GM18507 (cell line): ENCODE measurements at regions not wholly inside any gene's neighbourhood (a gene's known extent, or its start where the extent isn't known, plus 50 kb on each side); places are given as distances from the start of the nearest gene placed in this dataset.
"Not testable (repeated sequence)": the region's sequence is repeated elsewhere in the genome, so short reads cannot be mapped to it uniquely, and the experiment has no call there.

ENCODE experiments used
- DNase-seq: peaks from one replicate; pipeline ENCODE4 v3.0.0; 2011; ENCODE audit warnings: low read depth; ENCODE audit not compliant: insufficient read length; ENCODE audit errors: extremely low spot score
- FAIRE-seq: peaks from 2 replicates; lab custom pipeline; 2011; peaks lifted over from hg19 to GRCh38; lab: Jason Lieb, UNC

DNA sequence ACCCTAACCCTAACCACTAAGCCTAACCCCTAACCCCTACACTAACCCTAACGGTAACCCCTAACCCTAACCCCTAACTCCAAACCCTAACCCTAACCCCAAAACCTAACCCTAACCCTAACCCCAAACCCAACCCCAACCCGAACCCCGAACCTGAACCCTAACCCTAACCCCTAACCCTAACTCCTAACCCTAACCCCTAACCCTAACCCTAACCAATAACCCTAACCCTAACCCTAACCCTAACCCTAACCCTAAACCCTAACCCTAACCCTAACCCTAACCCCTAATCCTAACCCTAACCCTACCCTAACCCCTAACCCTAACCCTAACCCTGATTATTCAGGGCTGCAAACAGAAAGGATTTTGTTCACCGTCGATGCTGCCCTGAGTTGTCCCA is 144.6 kb upstream of the DUSP22 start:
- FAIRE-seq, DNase-seq: not testable (repeated sequence)

DNA sequence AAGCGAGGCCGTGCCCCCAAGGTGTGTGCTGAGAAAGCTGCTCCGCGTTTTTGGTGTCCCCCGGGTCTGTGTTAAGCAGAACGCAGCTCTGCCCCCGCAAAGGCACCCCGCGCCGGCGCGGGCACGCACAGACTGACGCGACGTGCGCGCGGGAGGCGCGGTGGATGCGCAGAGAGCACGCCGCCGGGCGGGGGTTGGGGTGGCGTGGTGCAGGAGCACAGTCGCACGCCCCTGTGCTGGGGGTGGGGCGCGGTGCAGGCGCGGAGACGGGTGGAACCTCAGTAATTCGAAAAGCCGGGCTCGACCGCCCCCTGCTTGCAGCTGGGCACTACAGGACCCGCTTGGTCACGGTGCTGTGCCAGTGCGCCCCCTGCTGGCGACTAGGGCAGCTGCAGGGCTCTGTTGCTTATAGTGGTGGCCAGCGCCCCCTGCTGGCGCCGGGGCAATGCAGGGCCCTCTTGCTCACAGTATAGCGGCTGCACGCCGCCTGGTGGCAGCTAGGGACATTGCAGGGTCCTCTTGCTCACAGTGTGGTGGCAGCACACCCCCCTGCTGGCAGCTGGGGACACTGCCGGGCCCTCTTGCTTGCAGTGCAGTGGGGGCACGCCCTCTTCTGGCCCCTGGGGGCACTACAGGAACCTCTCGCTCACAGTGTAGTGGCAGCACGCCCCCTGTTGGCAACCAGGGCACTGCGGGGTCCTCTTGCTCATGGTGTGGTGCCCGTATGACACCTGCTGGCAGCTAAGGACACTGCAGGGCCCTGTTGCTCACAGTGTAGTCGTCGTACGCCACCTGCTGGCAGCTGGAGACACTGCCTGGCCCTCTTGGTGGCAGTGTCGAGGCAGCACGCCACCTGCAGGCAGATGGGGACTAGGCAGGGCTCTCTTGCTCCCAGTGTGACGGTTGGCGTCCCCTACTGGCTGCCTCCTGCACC is 144.0 kb upstream of the DUSP22 start:
- DNase-seq: not testable (repeated sequence)

DNA sequence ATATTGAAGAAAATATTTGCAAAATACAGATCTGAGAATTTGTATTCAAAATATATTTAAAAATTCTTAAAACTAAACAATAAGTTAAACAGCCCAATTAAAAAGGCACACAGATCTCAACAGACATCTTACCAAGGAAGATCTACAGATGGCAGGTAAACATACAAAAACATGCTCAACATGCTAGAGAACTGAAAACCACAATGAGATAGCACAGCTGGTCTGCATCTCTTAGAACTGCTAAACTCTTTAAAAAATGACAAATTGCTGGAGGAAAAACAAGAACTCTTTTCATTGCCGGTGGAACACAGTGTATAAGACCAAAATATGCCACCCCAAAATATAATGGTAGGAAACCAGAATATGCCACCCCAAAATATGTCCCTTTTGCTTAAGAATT is 142.1 kb upstream of the DUSP22 start:
- DNase-seq, FAIRE-seq: not testable (repeated sequence)

More for the DNA sequence above, 144.0 kb upstream of the DUSP22 start:
- not testable (repeated sequence) for FAIRE-seq

DNA sequence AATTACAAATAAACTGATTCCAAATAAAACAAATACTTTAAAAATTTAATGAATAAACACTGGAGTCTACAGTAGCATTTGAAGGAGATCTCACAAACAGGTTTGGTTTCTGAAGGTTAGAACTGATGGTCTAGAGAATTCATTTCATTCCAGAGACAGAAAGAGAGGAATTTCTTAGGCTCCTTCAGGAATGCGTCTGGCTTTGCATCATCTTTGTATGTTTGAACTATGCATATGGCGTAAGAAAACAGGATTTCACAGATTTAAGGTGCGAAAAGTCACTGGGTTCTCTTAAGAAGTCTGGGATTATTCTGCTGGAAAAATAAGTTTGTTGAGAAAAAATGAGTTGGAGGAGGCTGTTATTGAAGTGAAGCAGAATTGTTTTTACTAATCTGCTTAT is 139.9 kb upstream of the DUSP22 start:
- not testable (repeated sequence) for FAIRE-seq, DNase-seq

DNA sequence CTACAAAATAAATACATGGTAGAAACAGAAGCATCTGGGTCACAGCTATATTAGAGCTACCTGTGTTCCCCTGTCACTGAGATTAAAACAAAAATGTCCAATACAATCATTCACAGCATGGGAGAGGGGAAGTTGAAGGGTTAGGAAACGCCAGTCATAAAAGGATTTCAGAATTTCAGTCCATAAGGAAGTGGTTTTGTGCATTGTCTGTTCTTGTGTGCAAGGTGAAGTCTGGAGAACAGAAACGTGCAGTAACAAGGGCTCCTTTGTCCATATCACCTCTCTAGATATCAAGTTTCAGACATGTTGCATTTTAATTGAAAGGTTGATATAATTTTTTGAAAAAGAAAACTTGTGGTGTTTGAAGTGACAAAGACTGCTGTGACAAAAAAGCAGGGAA is 139.3 kb upstream of the DUSP22 start:
- peak; percentile 31 for FAIRE-seq
- DNase-seq: not testable (repeated sequence)

DNA sequence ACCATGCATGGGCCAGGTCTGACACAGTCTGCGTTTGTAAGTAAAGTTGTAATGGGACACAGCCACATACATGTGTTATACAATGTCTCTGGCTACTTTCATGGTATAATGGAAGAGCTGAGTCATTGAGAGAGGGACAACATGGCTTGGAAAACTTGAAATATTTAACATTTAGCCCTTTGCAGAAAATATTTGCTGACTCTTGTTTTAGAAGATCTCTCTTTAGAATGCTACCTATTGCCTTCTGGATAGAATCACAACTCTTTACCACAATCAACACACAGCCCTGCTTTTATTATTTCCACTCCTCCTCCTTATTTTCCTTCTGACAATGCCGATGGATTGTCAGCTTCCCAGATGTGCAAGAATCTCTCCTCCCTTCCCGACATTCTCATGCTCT is 138.4 kb upstream of the DUSP22 start:
- not testable (repeated sequence) for FAIRE-seq, DNase-seq

DNA sequence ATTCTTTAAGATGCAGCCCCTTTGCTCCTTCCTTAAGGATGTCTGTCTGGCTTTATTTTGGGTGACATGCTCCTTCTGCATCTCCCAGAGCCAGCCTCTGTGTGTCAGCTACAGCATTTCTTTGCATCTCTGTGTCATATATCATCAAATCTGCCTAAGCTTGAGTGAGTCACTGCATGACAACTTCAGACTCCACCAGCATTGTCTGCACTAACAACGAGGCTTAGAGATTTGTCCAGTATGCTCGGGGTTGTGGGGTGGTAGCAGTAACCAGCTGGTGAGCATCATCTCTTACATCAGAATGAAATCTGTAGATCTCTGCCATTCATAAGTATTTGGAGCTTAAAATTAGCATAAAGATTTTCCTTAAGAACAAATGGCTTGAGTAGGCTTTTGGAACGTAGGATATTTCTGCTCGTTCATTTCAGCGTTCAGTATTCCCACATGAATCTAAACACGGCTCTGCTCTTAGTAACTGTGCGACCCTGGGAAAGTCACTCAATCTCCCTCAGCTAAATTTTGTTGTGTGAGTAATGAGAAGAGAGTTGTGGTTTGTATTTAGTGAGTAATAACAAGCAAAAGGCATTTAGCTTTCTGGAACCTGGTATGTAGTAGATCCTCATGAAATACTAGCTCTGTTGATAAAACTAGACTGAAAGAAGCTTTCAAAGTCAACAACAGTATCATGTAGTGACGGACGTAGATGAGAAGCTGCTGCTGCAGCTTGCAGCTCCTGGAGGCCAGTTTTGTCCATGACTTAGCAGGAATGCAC is 137.8 kb upstream of the DUSP22 start:
- FAIRE-seq, DNase-seq: not testable (repeated sequence)

DNA sequence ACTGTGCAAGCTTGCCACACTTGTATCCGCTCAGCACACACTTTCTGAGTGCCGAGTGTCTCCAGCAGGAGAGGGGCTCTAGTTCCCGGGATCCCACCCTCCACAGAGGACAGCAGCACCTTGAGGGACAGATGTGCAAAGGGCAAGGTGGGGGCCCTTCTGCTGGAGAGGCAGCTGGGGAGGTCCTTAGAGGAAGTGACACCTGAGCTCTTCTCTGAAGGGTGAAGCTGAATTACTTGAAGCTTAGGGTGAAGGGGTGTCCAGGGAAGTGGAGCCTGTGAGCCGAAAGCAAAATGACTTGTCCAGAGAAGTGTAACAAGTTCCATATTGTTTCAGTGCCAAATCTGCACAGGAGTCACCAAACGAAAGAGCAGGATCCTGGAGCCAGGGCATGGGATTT is 136.3 kb upstream of the DUSP22 start:
- FAIRE-seq (no peak), DNase-seq (no peak)

DNA sequence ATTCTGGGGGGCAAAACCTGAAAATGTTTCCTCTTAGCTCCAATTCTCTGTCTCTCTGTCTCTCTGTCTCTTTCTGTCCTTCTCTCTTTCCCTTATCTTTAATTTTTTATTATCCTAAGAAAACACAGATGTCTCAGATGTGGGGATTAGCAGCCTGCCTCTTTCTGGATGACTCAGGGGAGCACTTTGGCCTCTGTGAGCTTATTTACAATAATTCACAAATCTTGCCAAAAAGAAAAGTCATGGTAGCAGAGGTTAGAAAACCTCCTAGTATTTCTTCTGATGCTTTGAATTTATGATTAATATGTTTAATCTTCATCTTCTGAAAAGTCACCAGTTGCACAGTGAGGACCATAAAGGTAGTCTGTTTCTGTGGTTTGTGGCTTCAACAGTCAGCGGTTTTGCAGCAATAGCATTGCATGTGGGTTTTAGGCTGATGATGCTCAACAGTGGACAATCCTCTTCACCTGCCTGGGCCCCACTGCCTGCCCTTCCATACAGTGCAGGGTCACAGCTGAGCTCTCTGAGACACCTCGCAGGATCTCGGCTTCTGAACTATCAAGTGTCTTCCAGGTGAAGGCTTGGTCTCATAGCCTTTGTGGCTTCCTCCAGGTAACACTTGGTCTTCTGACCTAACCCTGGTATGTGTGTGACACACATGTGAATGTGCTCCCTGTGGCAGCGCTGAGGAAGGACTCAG is 135.7 kb upstream of the DUSP22 start:
- not testable (repeated sequence) for DNase-seq
- FAIRE-seq: peak; percentile 69

DNA sequence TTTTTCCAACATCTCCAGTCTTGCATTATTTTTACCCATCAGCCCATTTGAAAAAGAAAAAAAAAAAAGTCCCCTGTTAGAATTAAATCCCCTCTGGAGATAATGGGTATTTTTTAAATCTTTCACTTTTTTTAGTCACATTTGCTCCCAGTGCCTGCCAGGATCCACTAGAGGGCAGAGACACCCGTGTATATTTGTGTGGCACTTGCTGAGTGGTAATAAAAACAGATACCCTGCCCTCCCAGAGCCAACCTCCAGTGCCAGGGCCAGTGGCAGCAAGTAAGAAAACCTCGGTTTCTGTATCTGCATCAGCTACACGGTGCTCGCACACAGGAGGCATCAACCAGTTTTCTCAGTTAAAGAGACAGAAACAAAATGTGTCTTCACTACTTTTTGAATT is 135.1 kb upstream of the DUSP22 start:
- FAIRE-seq: peak; percentile 18
- DNase-seq: not testable (repeated sequence)

DNA sequence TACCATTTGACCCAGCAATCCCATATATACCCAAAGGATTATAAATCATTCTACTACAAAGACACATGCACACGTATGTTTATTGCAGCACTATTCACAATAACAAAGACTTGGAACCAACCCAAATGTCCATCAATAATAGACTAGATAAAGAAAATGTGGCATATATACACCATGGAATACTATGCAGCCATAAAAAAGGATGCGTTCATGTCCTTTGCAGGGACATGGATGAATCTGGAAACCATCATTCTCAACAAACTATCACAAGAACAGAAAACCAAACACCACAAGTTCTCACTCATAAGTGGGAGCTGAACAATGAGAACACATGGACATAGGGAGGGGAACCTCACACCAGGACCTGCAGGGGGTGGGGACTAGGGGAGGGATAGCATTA is 130.6 kb upstream of the DUSP22 start:
- not testable (repeated sequence) for DNase-seq, FAIRE-seq

DNA sequence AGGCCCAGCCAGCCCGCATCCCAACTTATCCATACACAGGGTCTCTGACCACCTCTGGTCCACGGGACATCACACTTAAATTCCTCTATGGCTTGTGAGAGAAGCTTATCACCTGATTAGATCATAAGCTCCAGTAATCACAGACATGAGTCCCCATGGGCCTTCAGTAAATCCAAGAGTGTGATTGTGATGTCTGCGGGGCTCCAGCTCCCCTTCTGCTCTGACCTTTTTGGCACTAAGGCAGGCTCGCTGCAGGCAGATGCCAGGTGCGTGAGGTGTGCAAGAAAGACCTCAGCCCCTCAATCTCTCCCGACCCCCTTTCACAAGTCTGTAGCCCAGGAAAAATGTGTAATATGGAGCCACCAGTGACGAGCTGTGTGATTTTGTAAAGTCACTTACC is 127.6 kb upstream of the DUSP22 start:
- DNase-seq (no peak), FAIRE-seq (no peak)

DNA sequence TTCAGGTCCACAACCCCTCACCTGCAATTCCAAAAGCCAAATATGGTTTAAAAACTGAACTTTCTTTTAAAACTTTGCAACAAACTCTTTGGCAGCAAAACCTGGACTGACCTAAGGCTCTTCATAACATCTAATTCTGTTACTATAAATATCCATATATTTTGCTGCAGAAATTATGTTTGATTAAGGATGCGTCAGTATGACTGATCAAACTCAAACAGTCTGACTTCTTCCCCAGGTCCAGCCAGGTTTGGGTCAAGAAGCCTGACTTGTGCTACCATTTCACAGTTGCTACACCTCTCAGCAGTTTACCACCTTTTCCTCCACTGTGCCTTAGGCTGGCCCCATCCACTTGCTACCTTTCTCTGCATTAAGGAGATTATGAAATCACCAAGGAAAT is 127.0 kb upstream of the DUSP22 start:
- FAIRE-seq: no peak
- DNase-seq: no peak

DNA sequence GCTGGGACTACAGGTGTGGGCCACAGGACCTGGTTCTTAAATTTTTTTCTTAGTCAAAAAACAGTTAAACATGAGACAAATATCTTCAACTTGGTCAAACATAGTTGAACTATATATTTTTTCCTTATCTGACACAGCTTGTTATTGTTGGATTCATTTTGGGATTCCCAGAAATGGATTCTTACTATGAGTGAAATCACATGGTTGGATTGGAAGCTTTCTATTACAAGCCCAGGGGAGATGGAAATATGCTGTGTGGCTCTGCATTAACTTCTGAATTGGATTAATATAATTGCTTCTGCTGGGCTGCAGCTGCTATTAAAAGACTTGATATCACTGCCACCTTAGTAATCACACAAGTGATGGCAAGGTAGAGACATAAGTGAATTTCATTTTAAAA is 126.4 kb upstream of the DUSP22 start:
- FAIRE-seq (no peak), DNase-seq (no peak)

DNA sequence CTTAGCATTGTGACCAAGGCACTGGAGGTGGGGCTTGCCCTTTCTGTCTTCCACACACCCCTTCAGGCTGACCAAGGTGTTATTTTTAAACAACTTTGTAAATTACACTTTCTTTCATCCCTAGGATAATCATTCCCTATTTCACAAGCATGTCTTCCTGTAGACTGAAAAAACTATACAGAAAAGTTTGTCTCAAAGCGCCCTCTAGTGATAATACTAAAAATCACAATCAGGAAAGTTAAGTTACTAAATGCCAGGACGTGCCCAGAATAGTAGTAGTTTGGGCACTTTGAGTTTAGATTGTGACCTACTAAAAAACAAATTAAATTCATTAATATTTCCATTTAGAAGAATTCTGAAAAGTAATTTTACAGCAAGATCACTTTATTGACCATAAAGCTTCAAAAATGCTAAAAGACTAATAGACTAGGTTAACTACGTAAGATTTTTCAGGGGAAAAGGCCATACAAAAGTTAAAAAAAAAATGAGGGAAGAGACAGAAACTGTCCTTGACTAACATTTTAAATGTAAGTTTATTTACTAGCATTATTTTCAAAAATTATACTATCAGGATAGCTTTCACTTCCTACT is 123.3 kb upstream of the DUSP22 start:
- DNase-seq (no peak), FAIRE-seq (peak; percentile 80)

DNA sequence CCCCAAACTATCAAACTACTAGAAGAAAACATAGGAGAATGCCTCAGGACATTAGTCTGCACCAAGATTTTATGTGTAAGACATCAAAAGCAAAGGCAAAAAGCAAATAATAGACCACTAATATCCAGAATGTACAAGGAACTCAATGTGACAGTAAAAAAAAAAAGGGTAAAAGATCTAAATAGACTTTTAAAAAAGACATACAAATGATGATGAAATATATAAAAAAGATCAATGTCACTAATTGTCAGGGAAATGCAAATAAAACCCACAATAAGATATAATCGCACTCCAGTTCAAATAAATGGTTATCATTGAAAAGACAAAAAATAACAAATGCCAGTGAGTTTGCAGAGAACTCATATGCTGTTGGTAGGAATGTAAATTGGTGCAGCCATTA is 118.3 kb upstream of the DUSP22 start:
- no peak for FAIRE-seq
- no peak for DNase-seq

DNA sequence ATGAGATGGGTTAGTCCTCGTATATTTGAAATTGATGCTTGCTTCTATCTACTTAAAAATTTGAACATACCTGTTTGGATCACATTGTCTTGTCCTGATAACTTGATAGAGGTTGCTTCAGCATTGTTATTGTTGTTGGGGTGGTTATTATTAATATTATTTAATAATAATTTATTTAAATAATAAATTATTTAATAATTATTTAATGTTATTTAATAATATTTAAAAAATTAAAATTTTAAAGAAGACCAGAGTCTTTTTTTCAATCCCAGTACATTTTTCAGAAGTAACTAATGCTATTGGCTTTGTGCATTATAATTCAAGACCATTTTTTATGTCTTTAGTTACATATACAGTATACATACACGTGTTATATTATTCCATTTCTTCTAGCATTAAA is 116.6 kb upstream of the DUSP22 start:
- no peak for FAIRE-seq
- DNase-seq: no peak

DNA sequence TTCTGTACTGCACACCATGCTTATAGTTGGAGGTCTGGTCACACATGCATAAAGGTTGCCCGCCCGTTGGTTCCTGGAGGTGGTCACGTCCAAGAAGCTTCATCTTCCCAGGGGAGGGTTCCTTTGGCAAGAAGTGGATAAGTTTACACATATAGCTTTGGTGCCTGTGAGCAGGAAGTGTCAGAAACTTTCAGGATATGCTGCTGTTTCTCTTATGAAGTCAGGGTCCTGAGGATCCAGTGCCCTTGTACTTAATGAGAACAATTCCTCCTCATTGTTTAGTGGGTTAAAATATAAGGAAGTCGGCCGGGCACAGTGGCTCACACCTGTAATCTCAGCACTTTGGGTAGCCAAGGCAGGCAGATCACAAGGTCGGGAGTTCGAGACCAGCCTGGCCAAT is 115.5 kb upstream of the DUSP22 start:
- no peak for FAIRE-seq
- DNase-seq: no peak

DNA sequence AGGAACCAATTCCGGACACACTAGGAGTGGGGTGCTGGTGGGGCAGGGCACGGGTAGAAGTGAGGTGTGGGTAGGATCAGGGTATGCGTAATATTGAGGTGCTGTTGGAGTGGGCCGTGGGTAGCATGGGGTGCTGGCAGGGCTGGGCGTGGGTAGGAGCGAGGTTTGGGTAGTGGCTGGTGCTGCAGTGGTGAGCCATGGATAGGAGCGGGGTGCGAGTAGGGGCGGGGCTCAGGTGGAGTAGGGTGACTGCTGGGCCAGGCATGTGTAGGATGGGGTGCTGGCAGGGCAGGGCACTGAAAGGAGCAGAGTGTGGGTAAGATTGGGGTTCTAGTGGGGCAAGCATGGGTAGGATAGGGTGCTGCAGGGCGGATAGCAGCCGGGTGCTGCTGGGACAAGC is 114.2 kb upstream of the DUSP22 start:
- DNase-seq (no peak), FAIRE-seq (no peak)
